ENCODE measurements at regions not wholly inside any gene's neighbourhood (a gene's known extent, or its start where the extent isn't known, plus 50 kb on each side); places are given as distances from the start of the nearest gene placed in this dataset.
"Not testable (repeated sequence)": the region's sequence is repeated elsewhere in the genome, so short reads cannot be mapped to it uniquely, and the experiment has no call there.

DNA sequence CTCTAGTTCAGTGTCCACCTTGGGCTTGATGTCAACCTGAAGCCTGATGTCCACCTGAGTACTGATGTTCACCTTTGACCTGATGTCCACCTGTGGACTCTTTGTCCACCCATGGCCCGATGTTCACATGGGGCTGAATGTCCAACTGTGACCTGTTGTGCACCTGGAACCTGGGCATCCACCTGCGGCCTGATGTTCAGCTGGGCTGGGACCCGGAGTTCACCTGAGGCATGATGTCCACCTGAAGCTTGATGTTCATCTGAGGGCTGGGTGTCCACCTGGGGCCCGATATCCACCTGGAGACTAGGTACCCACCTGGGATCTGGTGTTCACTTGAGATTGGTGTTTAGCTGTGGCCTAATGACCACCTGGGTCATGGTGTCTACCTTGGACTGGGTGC, 231.3 kb downstream of the CCDC74A start:
- TF ChIP-seq, protein P1, sequence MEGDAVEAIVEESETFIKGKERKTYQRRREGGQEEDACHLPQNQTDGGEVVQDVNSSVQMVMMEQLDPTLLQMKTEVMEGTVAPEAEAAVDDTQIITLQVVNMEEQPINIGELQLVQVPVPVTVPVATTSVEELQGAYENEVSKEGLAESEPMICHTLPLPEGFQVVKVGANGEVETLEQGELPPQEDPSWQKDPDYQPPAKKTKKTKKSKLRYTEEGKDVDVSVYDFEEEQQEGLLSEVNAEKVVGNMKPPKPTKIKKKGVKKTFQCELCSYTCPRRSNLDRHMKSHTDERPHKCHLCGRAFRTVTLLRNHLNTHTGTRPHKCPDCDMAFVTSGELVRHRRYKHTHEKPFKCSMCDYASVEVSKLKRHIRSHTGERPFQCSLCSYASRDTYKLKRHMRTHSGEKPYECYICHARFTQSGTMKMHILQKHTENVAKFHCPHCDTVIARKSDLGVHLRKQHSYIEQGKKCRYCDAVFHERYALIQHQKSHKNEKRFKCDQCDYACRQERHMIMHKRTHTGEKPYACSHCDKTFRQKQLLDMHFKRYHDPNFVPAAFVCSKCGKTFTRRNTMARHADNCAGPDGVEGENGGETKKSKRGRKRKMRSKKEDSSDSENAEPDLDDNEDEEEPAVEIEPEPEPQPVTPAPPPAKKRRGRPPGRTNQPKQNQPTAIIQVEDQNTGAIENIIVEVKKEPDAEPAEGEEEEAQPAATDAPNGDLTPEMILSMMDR (IDR thresholded peaks at IDR 0.05; ENCODE audit: extremely low read depth in 1 of 2, insufficient read depth in 1 of 2, low read depth in 1 of 2, low read length in 2 of 2): not testable (repeated sequence)
- not testable (repeated sequence) for TF ChIP-seq POLR2AphosphoS5 (IDR thresholded peaks at IDR 0.05; ENCODE audit: insufficient read depth, low read depth, low read length); POLR2A (IDR thresholded peaks at IDR 0.05; ENCODE audit: low read depth, low read length)
